SK-N-SH (cell line): ENCODE measurements at regions not wholly inside any gene's neighbourhood (a gene's known extent, or its start where the extent isn't known, plus 50 kb on each side); places are given as distances from the start of the nearest gene placed in this dataset.

ENCODE experiments used
- CTCF ChIA-PET: fragments of 300-600, 350-600 bp; formaldehyde crosslinking; extraction: SDS; loops from one replicate; lab custom pipeline; 2021; lab: Yijun Ruan, JAX
- POLR2A ChIA-PET: fragments of 350-600 bp; sonication (Branson Sonifier 250); formaldehyde crosslinking; extraction: SDS; loops from one replicate; lab custom pipeline; 2020; ENCODE audit warnings: antibody characterized with exemption, inconsistent platforms; lab: Yijun Ruan, JAX
- DNase-seq: peaks from one replicate; pipeline ENCODE4 v3.0.0; 2012
- H2AFZ ChIP-seq: fragments of 200-600 bp; sonication (generic); 2 replicates; pipeline ENCODE4 v1.8.1; 2016; ENCODE audit warnings: antibody characterized with exemption, mild to moderate bottlenecking, low read depth
- H3F3A ChIP-seq: fragments of 200-600 bp; sonication (generic); replicated peaks from 2 replicates; pipeline ENCODE3; 2016; ENCODE audit warnings: antibody characterized with exemption, mild to moderate bottlenecking; ENCODE audit not compliant: insufficient read depth
- H3K27ac ChIP-seq, 2 experiments: fragments of 200-500 bp in 1 of 2; fragments of 200-600 bp in 1 of 2; sonication (Bioruptor generic) in 1 of 2; sonication (generic), shearing (Covaris generic) in 1 of 2; 2 replicates each; pipeline versions ENCODE4 v1.5.1 to v1.6.1; 2014 to 2016; ENCODE audit warnings: low read depth in 2 of 2, inconsistent platforms in 1 of 2, low read length in 1 of 2, mild to moderate bottlenecking in 1 of 2, mixed read lengths in 1 of 2
- H3K27me3 ChIP-seq: fragments of 200-600 bp; sonication (generic), shearing (Covaris generic); 2 replicates; pipeline ENCODE4 v1.6.1; 2016; ENCODE audit warnings: mixed run types; ENCODE audit not compliant: insufficient read depth
- H3K36me3 ChIP-seq, 2 experiments: fragments of 200-500 bp in 1 of 2; fragments of 200-600 bp in 1 of 2; sonication (Bioruptor generic) in 1 of 2; sonication (generic) in 1 of 2; replicated peaks in 1 of 2; 2 replicates each; pipeline versions ENCODE3 to v1.5.1; 2014 to 2016; ENCODE audit warnings: low read length in 1 of 2, mild to moderate bottlenecking in 1 of 2; ENCODE audit not compliant: insufficient read depth in 2 of 2, control insufficient read depth in 1 of 2
- H3K4me1 ChIP-seq, 2 experiments: fragments of 200-500 bp in 1 of 2; fragments of 200-600 bp in 1 of 2; sonication (Bioruptor generic) in 1 of 2; sonication (generic), shearing (Covaris generic) in 1 of 2; 2 replicates each; pipeline versions ENCODE4 v1.5.1 to v1.6.1; 2014 to 2016; ENCODE audit warnings: low read depth in 1 of 2, low read length in 1 of 2, mixed run types in 1 of 2; ENCODE audit not compliant: insufficient read depth in 2 of 2, control insufficient read depth in 1 of 2
- H3K4me2 ChIP-seq: fragments of 200-600 bp; sonication (generic), shearing (Covaris generic); 2 replicates; pipeline ENCODE4 v1.6.1; 2017; ENCODE audit warnings: mixed run types
- H3K4me3 ChIP-seq, 2 experiments: fragments of 200-500 bp in 1 of 2; fragments of 200-600 bp in 1 of 2; sonication (Bioruptor generic) in 1 of 2; sonication (generic), shearing (Covaris generic) in 1 of 2; 2 replicates each; pipeline versions ENCODE4 v1.5.1 to v1.8.1; 2014 to 2016; ENCODE audit warnings: low read depth in 2 of 2, inconsistent platforms in 1 of 2, low read length in 1 of 2, mild to moderate bottlenecking in 1 of 2, mixed read lengths in 1 of 2, moderate library complexity in 1 of 2
- H3K79me2 ChIP-seq: fragments of 200-600 bp; sonication (generic); 2 replicates; pipeline ENCODE4 v1.8.1; 2017; ENCODE audit warnings: mild to moderate bottlenecking; ENCODE audit not compliant: insufficient read depth
- H3K9ac ChIP-seq: fragments of 200-600 bp; sonication (generic); 2 replicates; pipeline ENCODE4 v1.6.1; 2017; ENCODE audit warnings: mixed run types
- H3K9me2 ChIP-seq: fragments of 200-600 bp; sonication (generic); 2 replicates; pipeline ENCODE4 v1.6.1; 2017; ENCODE audit warnings: mixed run types
- H3K9me3 ChIP-seq: fragments of 200-600 bp; sonication (generic); 2 replicates; pipeline ENCODE4 v1.6.1; 2017; ENCODE audit warnings: mixed run types, mild to moderate bottlenecking, moderate library complexity
- H4K20me1 ChIP-seq: fragments of 200-600 bp; sonication (generic); 2 replicates; pipeline ENCODE4 v1.6.1; 2017; ENCODE audit warnings: mild to moderate bottlenecking, mixed run types; ENCODE audit not compliant: insufficient read depth
- CHD2 ChIP-seq: fragments of 150-350 bp; IDR thresholded peaks from 2 replicates; pipeline ENCODE4 v1.6.1; 2018; ENCODE audit warnings: low read length; ENCODE audit not compliant: partially characterized antibody
- ELF1 ChIP-seq: IDR thresholded peaks from 2 replicates; pipeline ENCODE4 v1.4.0; 2012
- EP300 ChIP-seq, 2 experiments: IDR thresholded peaks; 2 replicates each; pipeline versions ENCODE4 v1.4.0 to v1.6.1; 2012; ENCODE audit warnings: borderline replicate concordance in 1 of 2, low read depth in 1 of 2, low read length in 1 of 2
- EZH2phosphoT487 ChIP-seq: fragments of 200-600 bp; sonication (generic); IDR thresholded peaks from 2 replicates; pipeline ENCODE4 v1.6.1; 2017; ENCODE audit warnings: low read depth, mixed run types, mild to moderate bottlenecking, antibody characterized with exemption, moderate library complexity, borderline replicate concordance
- FOXJ3 ChIP-seq: sonication (generic); formaldehyde crosslinking; IDR thresholded peaks from 2 replicates; pipeline ENCODE4 v1.5.1; 2020; ENCODE audit warnings: mild to moderate bottlenecking, missing genetic modification reagents
- GABPA ChIP-seq: IDR thresholded peaks from 2 replicates; pipeline ENCODE4 v1.4.0; 2012; ENCODE audit warnings: low read depth, mild to moderate bottlenecking
- GATA2 ChIP-seq: sonication (generic); formaldehyde crosslinking; IDR thresholded peaks from 2 replicates; pipeline ENCODE4 v1.5.0; 2020; ENCODE audit warnings: mild to moderate bottlenecking, missing genetic modification reagents
- JUND ChIP-seq: IDR thresholded peaks from 2 replicates; pipeline ENCODE4 v1.4.0; 2012
- MEF2A ChIP-seq: IDR thresholded peaks from 2 replicates; pipeline ENCODE4 v1.4.0; 2012; ENCODE audit warnings: low read depth, borderline replicate concordance
- NRF1 ChIP-seq: IDR thresholded peaks from 2 replicates; pipeline ENCODE4 v1.6.1; 2012; ENCODE audit warnings: low read depth, mild to moderate bottlenecking, low read length
- RAD21 ChIP-seq: IDR thresholded peaks from 2 replicates; pipeline ENCODE4 v1.6.1; 2012; ENCODE audit warnings: mild to moderate bottlenecking, low read length
- RXRA ChIP-seq: IDR thresholded peaks from 2 replicates; pipeline ENCODE4 v1.4.0; 2012; ENCODE audit warnings: low read depth, mild to moderate bottlenecking, borderline replicate concordance
- TCF12 ChIP-seq: IDR thresholded peaks from 2 replicates; pipeline ENCODE4 v1.4.0; 2012
- TEAD4 ChIP-seq: IDR thresholded peaks from 2 replicates; pipeline ENCODE4 v1.4.0; 2012; ENCODE audit warnings: mild to moderate bottlenecking, borderline replicate concordance; ENCODE audit not compliant: insufficient read depth
- WGBS: methylation state at CpG from one replicate; pipeline ENCODE4 v1.1.6; 2017; ENCODE audit warnings: low lambda C conversion rate; 5-methylcytosine and 5-hydroxymethylcytosine counted together
- TF ChIP-seq, protein P1 (sequence below): fragments of 150-350 bp; IDR thresholded peaks from 2 replicates; pipeline ENCODE4 v1.6.1; 2017; ENCODE audit warnings: antibody characterized with exemption, low read length, low read depth, borderline replicate concordance
- TF ChIP-seq, protein P2 (sequence below): IDR thresholded peaks from 2 replicates; pipeline ENCODE4; 2012
- TF ChIP-seq, protein P3 (sequence below): IDR thresholded peaks from 2 replicates; pipeline ENCODE4 v1.4.0; 2012; ENCODE audit warnings: low read depth, borderline replicate concordance
- TF ChIP-seq, protein P4 (sequence below): IDR thresholded peaks from 2 replicates; pipeline ENCODE4 v1.4.0; 2012; ENCODE audit warnings: low read depth
- TF ChIP-seq, protein P5 (sequence below): fragments of 150-350 bp; IDR thresholded peaks from 2 replicates; pipeline ENCODE4 v1.6.1; 2016; ENCODE audit warnings: mild to moderate bottlenecking, low read depth, low read length
- TF ChIP-seq, protein P6 (sequence below): IDR thresholded peaks from 2 replicates; pipeline ENCODE4 v1.6.1; 2012; ENCODE audit warnings: mild to moderate bottlenecking, low read depth, low read length, moderate library complexity

DNA sequence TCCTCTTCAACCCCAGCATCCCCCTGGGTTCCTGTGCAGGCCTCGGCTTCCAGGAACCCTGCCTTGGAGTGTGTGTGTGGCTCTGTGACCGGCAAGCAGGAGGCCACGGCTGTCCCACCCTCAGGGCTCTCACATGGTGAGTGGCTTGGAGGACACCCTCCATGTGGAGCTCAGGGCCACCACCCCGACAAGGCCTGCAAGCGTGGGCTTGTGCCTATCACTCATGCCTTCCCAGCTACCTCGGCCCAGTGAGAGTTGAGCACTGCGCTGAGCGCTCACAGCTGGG is 76.7 kb downstream of the DACT2 start (continued):
- TF ChIP-seq, protein P1, sequence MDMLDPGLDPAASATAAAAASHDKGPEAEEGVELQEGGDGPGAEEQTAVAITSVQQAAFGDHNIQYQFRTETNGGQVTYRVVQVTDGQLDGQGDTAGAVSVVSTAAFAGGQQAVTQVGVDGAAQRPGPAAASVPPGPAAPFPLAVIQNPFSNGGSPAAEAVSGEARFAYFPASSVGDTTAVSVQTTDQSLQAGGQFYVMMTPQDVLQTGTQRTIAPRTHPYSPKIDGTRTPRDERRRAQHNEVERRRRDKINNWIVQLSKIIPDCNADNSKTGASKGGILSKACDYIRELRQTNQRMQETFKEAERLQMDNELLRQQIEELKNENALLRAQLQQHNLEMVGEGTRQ: no peak
- TF ChIP-seq GATA2 (no peak), TCF12 (no peak)

DNA sequence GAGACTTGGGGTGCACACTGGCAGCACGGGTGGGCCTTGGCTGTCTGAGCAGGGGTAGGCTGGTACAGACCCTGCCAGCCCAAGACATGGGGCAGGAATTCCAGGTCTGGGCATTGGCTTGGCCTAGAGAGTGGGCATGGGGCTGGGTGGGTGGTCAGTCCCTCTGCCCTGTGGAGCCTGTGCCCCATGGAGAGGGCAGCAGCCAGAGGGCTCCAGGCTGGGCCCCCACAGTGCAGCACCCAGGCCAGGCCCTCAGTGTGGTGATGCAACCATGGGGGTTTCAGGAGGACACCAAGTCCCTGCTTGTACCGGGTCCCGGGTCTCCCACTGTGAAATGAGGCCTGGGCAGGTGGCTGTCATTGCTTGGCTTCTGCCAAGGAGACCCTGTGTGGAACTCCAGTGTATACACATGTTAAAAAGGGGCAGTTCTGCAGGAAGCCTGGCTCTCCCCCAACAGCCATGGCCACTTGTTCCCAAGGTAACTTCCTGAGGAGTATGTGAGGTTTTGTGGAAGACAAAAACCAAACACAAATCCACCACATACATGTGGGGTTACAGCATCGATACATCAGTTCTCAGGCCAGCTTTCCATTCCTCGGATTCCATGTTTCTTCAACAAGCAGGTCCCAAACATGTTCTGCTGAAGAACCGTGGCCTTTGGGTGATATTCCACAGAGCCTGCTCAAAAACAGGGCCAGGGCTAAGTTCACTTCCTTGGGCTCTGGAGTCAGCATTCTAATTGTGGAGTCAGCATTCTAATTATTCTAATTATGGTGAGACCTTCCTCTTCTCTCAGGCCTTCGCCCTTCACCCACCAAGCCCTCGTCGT is 77.3 kb downstream of the DACT2 start:
- no peak overlapping the region for H3K4me3 ChIP-seq
- no peak overlapping the region for H2AFZ ChIP-seq
- H3K9ac ChIP-seq: no peak overlapping the region
- no peak overlapping the region for H3K4me2 ChIP-seq
- CTCF ChIA-PET: no interaction called here
- H4K20me1 ChIP-seq: no peaks in the 10 kb centered on the region
- H3F3A ChIP-seq: no peaks in the 10 kb centered on the region
- DNase-seq: no peak
- 39% methylated on average over 6 of the region's 9 CpGs for WGBS
- TF ChIP-seq ELF1 (no peak), NRF1 (no peak), RAD21 (no peak), JUND (no peak), EZH2phosphoT487 (no peak), EP300 (IDR thresholded peaks at IDR 0.05; ENCODE audit: borderline replicate concordance in 1 of 2, low read depth in 1 of 2, low read length in 1 of 2) (no peak), FOXJ3 (CRISPR knock-in tag) (no peak), GABPA (no peak), MEF2A (no peak), RXRA (no peak), CHD2 (no peak), TEAD4 (no peak)
- TF ChIP-seq, protein P2, sequence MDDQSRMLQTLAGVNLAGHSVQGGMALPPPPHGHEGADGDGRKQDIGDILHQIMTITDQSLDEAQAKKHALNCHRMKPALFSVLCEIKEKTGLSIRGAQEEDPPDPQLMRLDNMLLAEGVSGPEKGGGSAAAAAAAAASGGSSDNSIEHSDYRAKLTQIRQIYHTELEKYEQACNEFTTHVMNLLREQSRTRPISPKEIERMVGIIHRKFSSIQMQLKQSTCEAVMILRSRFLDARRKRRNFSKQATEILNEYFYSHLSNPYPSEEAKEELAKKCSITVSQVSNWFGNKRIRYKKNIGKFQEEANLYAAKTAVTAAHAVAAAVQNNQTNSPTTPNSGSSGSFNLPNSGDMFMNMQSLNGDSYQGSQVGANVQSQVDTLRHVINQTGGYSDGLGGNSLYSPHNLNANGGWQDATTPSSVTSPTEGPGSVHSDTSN: no peak
- TF ChIP-seq, protein P3, sequence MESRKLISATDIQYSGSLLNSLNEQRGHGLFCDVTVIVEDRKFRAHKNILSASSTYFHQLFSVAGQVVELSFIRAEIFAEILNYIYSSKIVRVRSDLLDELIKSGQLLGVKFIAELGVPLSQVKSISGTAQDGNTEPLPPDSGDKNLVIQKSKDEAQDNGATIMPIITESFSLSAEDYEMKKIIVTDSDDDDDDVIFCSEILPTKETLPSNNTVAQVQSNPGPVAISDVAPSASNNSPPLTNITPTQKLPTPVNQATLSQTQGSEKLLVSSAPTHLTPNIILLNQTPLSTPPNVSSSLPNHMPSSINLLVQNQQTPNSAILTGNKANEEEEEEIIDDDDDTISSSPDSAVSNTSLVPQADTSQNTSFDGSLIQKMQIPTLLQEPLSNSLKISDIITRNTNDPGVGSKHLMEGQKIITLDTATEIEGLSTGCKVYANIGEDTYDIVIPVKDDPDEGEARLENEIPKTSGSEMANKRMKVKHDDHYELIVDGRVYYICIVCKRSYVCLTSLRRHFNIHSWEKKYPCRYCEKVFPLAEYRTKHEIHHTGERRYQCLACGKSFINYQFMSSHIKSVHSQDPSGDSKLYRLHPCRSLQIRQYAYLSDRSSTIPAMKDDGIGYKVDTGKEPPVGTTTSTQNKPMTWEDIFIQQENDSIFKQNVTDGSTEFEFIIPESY: no peak
- TF ChIP-seq, protein P4, sequence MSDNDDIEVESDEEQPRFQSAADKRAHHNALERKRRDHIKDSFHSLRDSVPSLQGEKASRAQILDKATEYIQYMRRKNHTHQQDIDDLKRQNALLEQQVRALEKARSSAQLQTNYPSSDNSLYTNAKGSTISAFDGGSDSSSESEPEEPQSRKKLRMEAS: no peak
- TF ChIP-seq, protein P5, sequence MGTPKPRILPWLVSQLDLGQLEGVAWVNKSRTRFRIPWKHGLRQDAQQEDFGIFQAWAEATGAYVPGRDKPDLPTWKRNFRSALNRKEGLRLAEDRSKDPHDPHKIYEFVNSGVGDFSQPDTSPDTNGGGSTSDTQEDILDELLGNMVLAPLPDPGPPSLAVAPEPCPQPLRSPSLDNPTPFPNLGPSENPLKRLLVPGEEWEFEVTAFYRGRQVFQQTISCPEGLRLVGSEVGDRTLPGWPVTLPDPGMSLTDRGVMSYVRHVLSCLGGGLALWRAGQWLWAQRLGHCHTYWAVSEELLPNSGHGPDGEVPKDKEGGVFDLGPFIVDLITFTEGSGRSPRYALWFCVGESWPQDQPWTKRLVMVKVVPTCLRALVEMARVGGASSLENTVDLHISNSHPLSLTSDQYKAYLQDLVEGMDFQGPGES: no peak
- TF ChIP-seq, protein P6, sequence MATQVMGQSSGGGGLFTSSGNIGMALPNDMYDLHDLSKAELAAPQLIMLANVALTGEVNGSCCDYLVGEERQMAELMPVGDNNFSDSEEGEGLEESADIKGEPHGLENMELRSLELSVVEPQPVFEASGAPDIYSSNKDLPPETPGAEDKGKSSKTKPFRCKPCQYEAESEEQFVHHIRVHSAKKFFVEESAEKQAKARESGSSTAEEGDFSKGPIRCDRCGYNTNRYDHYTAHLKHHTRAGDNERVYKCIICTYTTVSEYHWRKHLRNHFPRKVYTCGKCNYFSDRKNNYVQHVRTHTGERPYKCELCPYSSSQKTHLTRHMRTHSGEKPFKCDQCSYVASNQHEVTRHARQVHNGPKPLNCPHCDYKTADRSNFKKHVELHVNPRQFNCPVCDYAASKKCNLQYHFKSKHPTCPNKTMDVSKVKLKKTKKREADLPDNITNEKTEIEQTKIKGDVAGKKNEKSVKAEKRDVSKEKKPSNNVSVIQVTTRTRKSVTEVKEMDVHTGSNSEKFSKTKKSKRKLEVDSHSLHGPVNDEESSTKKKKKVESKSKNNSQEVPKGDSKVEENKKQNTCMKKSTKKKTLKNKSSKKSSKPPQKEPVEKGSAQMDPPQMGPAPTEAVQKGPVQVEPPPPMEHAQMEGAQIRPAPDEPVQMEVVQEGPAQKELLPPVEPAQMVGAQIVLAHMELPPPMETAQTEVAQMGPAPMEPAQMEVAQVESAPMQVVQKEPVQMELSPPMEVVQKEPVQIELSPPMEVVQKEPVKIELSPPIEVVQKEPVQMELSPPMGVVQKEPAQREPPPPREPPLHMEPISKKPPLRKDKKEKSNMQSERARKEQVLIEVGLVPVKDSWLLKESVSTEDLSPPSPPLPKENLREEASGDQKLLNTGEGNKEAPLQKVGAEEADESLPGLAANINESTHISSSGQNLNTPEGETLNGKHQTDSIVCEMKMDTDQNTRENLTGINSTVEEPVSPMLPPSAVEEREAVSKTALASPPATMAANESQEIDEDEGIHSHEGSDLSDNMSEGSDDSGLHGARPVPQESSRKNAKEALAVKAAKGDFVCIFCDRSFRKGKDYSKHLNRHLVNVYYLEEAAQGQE: no peak
- TF ChIP-seq, all 33 proteins: peak for 0
- POLR2A ChIA-PET: no interaction called here
- peaks cover 0 to 4% of the 10 kb centered on the region in 2 experiments; a peak in 2 of 4 replicates for H3K4me1 ChIP-seq
- H3K9me2 ChIP-seq: no peaks in the 10 kb centered on the region
- H3K9me3 ChIP-seq: no peaks in the 10 kb centered on the region
- H3K27ac ChIP-seq: no peak overlapping the region
- H3K27me3 ChIP-seq: no peaks in the 10 kb centered on the region
- H3K36me3 ChIP-seq: no peaks in the 10 kb centered on the region
- no peaks in the 10 kb centered on the region for H3K79me2 ChIP-seq
